Dermis microvascular lymphatic vessel endothelial cell (primary cell): ENCODE measurements at regions not wholly inside any gene's neighbourhood (a gene's known extent, or its start where the extent isn't known, plus 50 kb on each side); places are given as distances from the start of the nearest gene placed in this dataset.
"Not testable (repeated sequence)": the region's sequence is repeated elsewhere in the genome, so short reads cannot be mapped to it uniquely, and the experiment has no call there.

Experiments used
- DNase-seq, 2 donors: peaks; one replicate each; pipeline versions ENCODE4 v3.0.0 to v3.0.0-alpha.2; 2010; ENCODE audit warnings: low read depth in 2 of 2

- no peak for DNase-seq
Measured at GRCh38 chr11:44388828-44389657, 79.1 kb upstream of the ALX4 start.

- DNase-seq, result no peak
Measured at GRCh38 chr11:44389963-44390605, 80.1 kb upstream of the ALX4 start.

GRCh38 chr11:44391004-44391403 lies 81.1 kb upstream of the ALX4 start:
- DNase-seq, result not testable (repeated sequence)

GRCh38 chr11:44396746-44397145 lies 86.8 kb upstream of the ALX4 start:
- DNase-seq, result not testable (repeated sequence)

GRCh38 chr11:44397586-44398178 lies 87.7 kb upstream of the ALX4 start:
- no peak for DNase-seq

- no peak for DNase-seq
Measured at GRCh38 chr11:44398266-44399030, 88.5 kb upstream of the ALX4 start.

- no peak for DNase-seq
Measured at GRCh38 chr11:44399968-44400367, 90.0 kb upstream of the ALX4 start.

- no peak for DNase-seq
Measured at GRCh38 chr11:44400431-44400830, 90.5 kb upstream of the ALX4 start.

- no peak for DNase-seq
Measured at GRCh38 chr11:44402466-44403075, 92.6 kb upstream of the ALX4 start.

GRCh38 chr11:44403176-44403575 lies 93.2 kb upstream of the ALX4 start:
- DNase-seq, result no peak

- DNase-seq, result no peak
Measured at GRCh38 chr11:44403587-44404273, 93.8 kb upstream of the ALX4 start.

- DNase-seq, result no peak
Measured at GRCh38 chr11:44404301-44404700, 94.4 kb upstream of the ALX4 start.

- DNase-seq, result no peak
Measured at GRCh38 chr11:44404736-44405395, 94.9 kb upstream of the ALX4 start.

- no peak for DNase-seq
Measured at GRCh38 chr11:44407211-44407996, 97.5 kb upstream of the ALX4 start.

- no peak for DNase-seq
Measured at GRCh38 chr11:44408141-44408540, 98.2 kb upstream of the ALX4 start.

GRCh38 chr11:44408711-44409470 lies 99.0 kb upstream of the ALX4 start:
- DNase-seq, result no peak

GRCh38 chr11:44409558-44410236 lies 99.8 kb upstream of the ALX4 start:
- no peak for DNase-seq

GRCh38 chr11:44416776-44417175 lies 106.8 kb upstream of the ALX4 start:
- no peak for DNase-seq
